SKM-1 (cell line): ENCODE measurements at regions not wholly inside any gene's neighbourhood (a gene's known extent, or its start where the extent isn't known, plus 50 kb on each side); places are given as distances from the start of the nearest gene placed in this dataset.
"Not testable (repeated sequence)": the region's sequence is repeated elsewhere in the genome, so short reads cannot be mapped to it uniquely, and the experiment has no call there.

Experiments used
- DNase-seq: peaks from one replicate; lab custom pipeline; 2025; ENCODE audit not compliant: unreplicated experiment; lab: John Stamatoyannopoulos, UW

DNA sequence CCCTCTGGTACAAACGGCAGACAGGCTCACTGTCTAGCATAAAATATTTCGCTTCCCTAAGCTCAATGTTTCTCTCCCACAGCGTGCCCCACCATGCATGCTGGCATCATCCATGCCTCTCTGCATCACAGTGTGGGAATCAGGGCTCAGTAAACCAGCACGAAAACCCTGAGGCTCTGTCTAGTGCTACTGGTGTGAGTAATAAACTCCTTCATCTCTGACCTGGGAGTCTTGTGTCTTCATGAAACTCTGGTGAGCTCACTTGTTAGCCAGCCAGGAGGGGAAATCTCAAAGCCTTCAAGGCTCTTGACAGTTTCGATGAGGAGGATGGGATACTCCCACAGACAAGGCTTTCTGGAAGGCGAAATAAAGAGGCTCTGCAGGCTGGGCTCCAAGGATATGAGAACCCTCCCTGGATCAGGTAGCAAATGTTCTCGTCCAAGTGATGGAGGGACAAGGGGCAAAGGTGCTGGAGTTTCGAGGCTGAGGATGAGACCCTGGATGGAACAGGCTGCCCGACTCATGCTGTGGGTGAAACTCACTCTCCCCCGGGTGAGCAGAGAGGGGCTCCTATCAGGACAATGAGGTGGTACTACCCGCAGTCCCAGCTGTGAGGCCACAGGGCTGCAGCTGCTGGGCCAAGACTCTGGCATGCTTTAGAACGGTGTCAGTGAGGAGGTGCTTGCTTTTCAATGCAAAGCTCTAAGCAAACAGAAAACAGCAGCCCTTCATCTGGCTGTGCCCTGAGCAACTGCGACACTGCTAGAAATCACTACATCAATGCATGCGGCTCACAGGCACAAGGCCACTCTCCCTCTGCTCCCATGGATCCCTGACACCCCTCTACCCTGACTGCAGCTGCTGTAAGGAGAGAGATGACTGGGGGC lies 69.3 kb downstream of the SHANK2 start:
- no peak for DNase-seq

DNA sequence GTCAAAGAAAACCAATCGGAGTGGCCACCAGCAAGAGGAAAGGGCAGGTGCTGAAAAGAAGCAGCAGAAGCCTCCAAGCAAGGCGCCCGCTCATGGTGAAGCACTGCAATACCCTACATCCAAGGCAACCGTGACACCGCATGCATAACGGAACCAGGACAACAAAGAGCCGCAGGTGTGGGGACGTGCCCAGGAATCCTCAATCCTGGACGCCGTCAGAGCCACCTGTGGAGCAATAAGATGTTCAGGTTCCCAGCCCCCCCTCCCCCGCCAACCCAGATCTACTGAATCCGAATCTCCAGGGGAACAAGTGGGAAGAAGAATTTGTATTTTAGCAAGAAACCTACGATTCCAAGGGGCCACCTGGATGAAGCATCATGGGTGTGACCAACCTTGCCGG lies 70.8 kb downstream of the SHANK2 start:
- DNase-seq, result no peak

DNA sequence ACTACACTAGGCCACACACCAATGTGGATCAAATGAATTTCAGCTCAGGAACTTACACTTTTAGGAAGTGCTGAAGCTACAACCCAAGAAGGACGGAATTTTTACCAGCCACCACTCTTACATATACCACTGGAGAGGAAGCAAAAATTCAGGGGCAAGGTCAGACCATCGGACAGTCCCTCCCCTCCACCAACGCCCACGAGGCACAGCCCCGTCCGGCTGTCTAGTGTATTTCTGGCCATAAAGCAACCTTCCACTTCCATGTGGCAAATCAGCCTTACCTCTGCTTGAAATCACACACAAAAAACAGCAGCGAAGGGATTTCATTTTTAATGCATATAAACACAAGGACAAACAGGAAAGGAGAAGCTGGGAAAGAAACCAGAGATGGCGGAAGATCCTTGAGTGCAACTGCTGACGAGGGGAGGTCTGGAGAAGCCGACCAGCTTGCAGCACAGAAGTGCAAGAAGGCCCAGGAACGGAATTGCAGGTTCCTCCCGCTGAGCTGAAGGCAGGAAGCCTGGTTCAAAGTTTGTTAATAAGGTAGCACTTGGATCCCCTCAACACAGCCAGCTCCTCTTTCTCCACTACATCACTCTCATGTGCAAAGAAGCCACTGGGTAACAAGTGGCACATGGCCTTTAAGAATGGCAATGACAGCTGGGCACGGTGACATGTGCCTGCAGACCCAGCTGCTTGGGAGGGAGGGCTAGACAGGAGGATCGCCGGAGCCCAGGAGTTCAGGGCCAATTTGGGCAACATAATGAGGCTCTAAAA lies 71.5 kb downstream of the SHANK2 start:
- DNase-seq, result no peak

DNA sequence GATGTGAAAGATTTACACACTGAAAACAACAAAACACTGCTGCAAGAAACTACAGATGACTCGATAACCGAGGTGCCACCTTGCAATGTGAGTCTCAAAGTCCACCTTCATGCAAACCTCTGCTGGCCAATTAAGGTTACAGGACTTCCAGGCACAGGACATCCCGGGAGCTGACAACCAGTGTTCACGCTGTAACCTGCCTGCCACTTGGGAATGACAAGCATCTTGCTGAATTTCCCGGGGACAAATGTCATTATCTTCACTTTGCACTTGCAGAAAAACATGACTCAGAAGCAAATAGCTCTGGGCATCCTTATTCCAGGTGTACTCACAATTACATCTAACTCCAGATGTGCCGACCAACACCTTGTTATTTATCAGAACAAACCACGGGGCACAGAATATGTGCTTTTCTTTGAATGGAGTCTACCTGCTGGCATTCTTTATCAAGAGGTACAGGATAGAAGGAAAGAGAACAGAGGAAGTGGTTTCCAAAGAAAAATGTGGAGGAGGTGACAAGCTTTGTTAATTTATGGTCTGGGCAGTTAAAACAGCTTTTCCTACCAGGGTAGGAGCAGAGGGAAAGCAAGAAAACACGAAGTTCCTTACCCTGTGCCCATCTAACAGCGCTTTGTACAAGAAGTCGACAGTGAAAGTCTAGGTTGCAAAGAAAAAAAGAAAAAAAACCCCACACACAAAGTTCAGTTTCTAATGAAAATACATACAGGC lies 72.3 kb downstream of the SHANK2 start:
- no peak for DNase-seq

DNA sequence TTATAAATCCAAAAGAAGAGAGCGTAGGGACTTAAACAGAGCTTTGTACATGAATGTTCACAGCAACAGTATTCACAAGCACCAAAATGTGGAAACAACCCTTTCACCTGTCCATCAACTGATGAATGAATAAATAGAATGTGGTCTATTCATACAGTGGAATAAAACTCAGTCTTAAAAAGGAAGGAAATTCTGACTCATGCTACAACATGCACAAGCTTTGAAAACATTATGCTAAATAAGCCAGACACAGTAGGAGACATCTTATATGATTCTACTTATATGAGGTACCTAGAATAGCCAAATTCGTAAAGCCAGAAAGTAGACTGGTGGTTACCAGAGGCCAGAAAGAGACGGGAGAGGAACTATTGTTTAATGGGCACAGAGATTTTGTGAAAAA lies 74.3 kb downstream of the SHANK2 start:
- DNase-seq, result no peak

DNA sequence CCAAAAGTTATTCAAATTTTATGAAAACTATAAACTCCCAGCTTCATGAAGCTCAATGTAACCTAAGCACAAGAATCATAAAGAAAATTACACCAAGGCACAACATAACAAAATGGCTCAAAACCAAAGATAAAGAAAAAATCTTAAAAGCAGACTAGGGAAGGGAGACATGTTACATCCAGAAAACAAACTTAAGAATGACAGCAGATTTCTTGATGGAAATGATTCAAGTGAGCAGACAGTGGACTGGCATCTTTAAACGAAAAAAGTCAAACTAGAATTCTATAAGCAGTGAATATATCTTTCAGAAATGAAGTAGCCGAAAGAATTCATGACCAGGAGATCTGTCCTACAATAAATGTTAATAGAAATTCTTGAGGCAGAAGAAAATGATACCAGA lies 75.6 kb downstream of the SHANK2 start:
- no peak for DNase-seq

DNA sequence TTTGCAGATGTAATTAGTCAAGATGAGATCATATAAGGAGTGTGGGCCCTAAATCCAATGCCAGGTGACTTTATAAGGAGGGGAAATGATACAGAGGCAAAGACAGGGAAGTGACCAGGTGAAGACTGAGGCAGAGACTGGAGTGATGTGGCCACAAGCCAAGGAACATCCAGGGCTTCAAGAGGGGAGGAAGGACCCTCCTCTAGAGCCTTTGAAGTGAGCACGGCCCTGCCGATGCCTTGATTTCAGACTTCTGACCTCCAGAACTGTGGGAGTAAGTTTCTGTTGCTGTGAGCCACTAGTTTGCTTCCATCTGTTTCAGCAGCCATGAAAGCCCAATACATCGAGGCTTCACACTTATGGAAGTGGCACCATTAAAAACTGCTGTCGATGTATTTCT lies 78.7 kb downstream of the SHANK2 start:
- DNase-seq, result no peak

DNA sequence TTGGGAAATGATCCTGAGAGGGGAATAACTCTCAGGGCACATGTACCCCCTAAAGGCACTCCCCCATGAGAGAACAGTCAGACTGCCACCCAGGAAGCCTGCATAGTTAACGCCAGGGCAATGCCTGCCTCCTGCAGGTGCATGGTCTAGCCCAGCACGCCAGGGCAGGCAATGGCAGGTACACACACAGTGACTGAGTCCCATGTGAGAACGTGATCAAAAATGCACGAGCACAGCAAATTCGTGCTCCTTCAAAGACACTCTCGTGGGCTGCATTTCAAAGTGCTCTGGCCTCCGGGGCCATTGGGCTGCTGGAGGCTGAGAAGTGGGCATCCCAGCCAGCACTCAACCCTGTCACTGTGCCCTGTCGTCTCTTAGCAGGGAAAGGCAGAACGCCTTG lies 79.7 kb downstream of the SHANK2 start:
- DNase-seq, result no peak

DNA sequence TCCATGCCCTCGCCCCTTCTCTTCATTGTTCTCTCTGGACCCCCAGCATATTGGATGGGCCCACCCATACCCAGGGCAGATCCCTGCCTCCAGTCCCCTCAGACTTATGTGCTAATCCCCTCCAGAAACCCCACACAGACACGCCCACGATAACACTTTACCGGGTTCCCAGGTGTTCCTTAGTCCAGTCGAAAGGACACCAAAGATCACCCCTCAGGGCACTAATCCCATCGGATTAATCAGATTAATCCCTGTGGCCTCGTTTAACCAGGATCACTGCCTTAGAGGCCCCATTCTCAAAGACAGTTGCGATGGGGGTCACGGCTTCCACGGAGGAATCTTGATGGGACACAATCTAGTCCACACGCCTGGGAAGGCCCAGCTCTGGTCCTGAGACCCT lies 80.8 kb downstream of the SHANK2 start:
- no peak for DNase-seq

DNA sequence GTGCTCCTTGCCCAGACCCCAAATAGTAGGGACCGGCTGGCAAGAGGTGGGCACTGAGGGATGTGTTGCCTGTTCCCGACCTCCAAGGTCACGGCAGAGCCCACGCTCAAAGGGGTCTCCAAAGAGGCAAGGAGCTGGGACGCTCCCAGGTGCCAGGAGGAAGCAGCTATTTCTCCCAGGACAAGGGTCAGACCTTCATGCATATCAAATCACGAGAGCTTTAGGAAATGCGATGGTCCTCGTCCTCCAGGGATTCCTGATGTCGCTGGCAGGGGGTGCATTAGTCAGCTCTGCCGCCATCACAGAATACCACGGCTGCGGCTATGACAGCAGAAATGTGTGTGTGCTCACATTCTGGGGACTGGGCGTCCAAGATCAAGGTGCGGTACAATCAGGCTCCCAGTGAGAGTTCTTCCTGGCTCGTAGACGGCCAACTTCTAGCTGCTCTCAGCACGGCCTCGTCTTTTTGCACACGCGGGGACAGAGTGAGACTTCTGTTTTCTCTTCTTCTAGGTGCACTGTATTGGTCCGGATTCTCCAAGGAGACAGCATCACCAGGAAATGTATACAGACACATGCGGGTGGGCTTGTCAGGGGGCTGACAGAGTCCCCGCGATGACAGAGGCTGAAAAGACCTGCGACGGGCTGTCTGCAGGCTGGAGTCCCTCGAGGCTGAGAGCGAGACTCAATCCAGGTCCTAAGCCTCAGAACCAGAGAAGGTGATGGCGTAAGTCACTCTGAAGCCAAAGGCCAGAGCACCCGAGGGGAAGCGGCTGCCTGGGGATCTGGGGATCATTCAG lies 81.6 kb downstream of the SHANK2 start:
- no peak for DNase-seq

DNA sequence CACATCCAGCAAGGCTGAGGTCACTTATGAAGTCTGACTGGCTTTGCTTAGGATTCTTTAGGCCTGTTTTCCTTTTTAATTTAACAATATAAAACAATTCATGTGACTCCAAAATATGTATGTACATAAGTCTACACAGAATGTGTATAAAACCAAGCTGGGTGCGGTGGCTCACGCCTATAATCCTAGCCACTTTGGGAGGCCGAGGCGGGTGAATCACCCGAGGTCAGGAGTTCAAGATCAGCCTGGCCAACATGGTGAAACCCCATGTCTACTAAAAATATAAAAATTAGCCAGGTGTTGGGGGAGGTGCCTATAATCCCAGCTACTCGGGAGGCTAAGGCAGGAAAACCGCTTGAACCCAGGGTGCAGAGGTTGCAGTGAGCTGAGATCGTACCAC lies 83.1 kb downstream of the SHANK2 start:
- no peak for DNase-seq

DNA sequence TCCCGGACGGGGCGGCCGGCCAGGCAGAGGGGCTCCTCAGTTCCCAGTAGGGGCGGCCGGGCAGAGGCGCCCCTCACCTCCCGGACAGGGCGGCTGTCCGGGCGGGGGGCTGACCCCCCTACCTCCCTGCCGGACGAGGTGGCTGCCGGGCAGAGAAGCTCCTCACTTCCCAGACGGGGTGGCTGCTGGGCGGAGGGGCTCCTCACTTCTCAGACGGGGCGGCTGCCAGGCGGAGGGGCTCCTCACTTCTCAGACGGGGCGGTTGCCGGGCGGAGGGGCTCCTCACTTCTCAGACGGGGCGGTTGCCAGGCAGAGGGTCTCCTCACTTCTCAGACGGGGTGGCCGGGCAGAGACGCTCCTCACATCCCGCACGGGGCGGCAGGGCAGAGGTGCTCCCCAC lies 84.6 kb downstream of the SHANK2 start:
- not testable (repeated sequence) for DNase-seq

DNA sequence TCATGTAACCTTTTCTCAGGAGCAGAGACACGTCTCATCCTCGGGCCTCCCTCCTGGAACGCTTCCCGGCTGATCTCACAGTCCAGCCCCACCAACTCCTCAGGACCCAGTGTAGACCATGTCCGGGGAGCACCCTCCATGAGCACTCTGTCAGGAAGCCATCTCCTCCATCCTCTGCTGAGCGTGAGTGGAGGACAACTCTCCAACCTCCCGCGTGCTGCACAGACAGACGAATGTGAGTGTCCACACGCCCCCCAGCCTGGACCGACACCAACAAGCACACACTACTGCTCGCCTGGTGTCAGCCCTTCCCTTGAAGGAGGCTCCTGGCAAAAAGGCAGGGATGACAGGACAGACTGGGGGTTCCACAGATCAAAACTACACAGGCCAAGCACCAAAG lies 86.6 kb downstream of the SHANK2 start:
- no peak for DNase-seq

DNA sequence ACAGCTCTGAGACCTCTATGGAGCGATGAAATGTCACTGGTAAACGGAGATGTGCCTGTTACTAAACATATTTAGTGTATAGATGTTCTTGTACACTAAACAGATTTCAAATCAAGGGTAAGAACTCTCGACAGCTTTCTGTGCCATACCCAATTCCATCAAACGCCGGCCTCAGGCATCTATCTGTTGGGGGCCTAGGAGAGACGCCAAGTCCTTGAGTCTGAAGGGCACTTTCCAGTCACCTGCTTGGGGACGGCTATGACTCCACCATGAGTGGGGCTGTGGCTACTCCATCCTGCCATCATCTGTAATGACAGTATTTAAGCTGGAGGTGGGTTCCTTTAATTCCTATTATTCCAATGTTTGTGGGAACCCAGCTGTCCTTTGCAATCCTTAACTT lies 87.8 kb downstream of the SHANK2 start:
- no peak for DNase-seq

DNA sequence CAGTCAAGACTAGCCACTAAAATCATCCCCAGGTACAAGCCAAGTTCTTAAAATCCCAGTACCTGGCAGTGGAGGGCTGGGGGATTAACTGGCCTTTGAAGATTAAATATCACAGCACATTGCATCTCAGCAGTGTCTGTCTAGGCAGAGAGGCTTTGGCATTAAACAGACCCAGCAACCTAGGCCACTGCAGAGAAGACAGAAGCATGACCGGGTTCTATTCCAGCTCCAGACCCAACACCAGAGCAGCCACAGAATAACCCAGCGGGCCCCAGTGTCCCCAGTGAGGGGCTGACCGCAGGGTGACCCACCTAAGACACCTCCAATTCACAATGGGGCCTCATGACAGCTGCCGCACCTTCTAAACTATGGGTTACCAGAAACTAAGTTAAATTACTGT lies 88.2 kb downstream of the SHANK2 start:
- DNase-seq, result no peak

DNA sequence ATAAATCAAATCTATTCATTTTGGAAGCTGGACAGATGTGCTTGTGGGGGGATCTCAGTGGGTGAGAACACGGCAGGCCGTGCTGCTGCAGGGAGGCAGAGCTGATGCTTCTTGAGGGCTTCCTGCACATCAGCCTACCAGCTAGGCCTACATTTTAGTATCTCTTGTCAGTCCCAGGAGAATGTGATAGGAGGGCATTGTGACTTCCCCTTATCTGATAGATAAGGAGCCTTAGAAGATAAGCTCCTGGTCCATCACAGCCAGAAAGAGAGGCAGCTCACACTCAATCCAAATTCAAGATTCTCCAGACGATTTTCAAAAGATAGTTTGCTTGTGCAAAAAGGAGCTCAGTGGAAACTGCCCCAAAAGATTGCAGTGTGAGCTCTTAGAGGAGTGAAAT lies 89.0 kb downstream of the SHANK2 start:
- DNase-seq, result no peak

DNA sequence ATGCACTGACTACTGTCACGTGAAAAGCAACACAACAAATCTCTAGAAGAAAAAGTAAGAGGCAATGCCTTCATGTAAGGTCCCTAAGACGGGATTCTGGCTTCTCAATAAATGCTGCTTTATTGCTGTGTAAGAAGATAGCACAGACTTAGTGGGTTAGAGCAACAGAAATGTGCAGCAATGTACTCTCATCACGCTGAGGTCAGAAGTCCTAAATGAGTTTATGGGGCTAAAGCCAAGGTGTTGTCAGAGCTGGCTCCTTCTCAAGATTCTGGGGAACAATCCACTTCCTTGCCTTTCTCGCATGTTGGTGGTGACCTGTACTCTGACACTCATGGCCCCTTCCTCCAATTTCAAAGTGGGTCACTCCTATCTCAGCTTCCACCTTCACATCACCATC lies 93.4 kb downstream of the SHANK2 start:
- no peak for DNase-seq

DNA sequence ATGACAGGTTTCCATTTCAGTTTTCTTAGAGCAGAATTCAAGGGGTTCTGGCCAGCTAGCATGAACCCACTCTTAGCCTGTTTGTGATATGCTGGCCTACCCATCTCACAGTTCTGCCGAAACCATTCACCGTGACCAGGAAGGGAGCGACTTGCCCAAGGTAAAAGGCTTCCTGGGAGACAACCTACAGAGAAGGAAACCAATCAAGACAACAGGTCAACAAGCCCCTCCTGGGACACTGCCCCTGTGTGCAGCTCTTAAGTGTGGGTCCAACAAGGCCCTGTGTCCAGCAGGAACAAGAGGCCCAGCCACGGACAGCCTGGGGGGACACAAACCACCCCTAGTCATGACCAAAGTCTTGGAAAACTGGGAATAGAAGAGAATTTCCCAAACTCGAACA lies 94.7 kb downstream of the SHANK2 start:
- DNase-seq, result not testable (repeated sequence)

DNA sequence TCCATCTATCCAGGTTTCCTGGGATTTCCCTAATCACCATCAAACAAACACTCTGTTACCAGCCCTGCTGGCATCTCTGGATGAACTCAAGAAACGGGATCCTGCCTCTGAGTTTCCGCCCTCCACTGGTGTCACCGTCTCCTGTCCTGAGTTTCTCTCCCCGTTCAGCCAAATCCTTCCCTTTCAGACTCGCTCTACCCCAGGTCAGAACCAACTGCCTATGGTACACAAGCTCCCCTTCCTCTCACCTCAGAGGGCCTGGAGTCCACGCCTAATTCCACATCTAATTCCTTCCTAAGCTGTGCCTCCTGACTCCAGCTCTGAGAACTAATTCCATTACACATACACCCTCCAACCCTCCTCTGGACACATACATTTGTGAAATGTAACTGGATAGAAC lies 96.1 kb downstream of the SHANK2 start:
- DNase-seq, result no peak

DNA sequence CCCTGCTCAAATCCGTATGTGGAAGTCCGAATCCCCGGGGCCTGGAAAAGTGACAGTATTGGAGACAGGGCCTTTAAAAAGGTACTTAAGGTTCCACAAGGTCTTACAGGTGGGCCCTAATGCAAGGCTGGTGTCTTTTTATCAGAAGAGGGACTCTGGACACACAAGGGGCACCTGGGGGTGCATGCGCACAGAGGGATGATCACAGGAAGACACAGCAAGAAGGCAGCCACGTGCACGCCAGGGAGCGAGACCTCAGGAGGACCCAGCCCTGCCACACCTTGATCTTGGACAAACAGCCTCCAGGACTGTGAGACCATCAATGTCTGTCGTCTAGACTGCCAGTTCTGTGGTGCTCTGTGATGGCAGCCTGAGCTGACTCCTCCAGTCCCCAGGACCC lies 96.5 kb downstream of the SHANK2 start:
- DNase-seq, result no peak

DNA sequence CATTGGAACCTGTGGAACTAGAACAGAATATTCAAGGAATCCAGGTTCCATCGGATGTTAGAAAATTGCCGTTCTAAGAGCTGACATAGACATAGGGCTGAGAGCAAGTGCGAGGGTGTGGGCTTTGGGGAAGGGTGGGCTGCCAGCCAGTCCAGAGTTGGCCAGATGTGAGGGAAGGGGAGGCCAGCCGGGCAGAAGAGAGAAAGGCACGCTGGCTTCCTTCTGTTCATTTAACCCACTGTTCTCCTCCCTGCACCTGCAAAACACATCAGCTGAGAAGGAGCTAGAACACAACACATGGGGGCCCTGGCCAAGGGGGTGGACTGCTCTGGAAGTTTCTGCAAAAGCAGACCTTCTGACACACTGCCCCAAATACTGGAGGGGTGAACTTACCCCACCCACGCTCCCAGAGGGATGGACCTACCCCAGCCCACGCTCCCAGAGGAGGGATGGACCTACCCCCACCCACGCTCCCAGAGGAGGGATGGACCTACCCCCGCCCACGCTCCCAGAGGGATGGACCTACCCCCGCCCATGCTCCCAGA lies 98.0 kb downstream of the SHANK2 start:
- DNase-seq, result no peak
